Ectodermal cell (in vitro differentiated cells): ENCODE measurements at regions not wholly inside any gene's neighbourhood (a gene's known extent, or its start where the extent isn't known, plus 50 kb on each side); places are given as distances from the start of the nearest gene placed in this dataset.

Experiments
- H3K27ac ChIP-seq: 2 replicates; pipeline ENCODE4 v1.7.0; 2013; ENCODE audit warnings: mild to moderate bottlenecking, low read depth, low read length; ENCODE audit not compliant: insufficient read depth, poor library complexity, severe bottlenecking
- H3K27me3 ChIP-seq: 2 replicates; pipeline ENCODE4 v1.7.0; 2013; ENCODE audit warnings: mild to moderate bottlenecking, low read length; ENCODE audit not compliant: insufficient read depth, control insufficient read depth, poor library complexity, severe bottlenecking
- H3K36me3 ChIP-seq: one replicate; pipeline ENCODE4 v1.7.0; 2013; ENCODE audit warnings: low read length; ENCODE audit not compliant: control insufficient read depth, insufficient read depth
- H3K4me1 ChIP-seq: one replicate; pipeline ENCODE4 v1.7.0; 2013; ENCODE audit warnings: low read length; ENCODE audit not compliant: control insufficient read depth, insufficient read depth
- H3K4me3 ChIP-seq: 2 replicates; pipeline ENCODE4 v1.7.0; 2013; ENCODE audit warnings: low read depth, low read length, control low read depth; ENCODE audit not compliant: insufficient read depth
- H3K9me3 ChIP-seq: 2 replicates; pipeline ENCODE4 v1.7.0; 2013; ENCODE audit warnings: mild to moderate bottlenecking, low read length, moderate library complexity; ENCODE audit not compliant: control insufficient read depth
- WGBS, 2 experiments: methylation state at CpG; one replicate each; pipeline ENCODE4 v1.1.7; 2013; ENCODE audit warnings: missing lambda C conversion rate in 2 of 2; 5-methylcytosine and 5-hydroxymethylcytosine counted together

GRCh38 chr2:198753101-198753500 is 704.6 kb downstream of the SATB2 start:
- Histone ChIP-seq H3K4me3 (no peak overlapping the region), H3K4me1 (no peaks in the 10 kb centered on the region), H3K9me3 (no peaks in the 10 kb centered on the region), H3K27ac (no peak overlapping the region), H3K27me3 (no peaks in the 10 kb centered on the region), H3K36me3 (no peaks in the 10 kb centered on the region)
- WGBS, 2 experiments, result 89 to 90% methylated on average over 2 of the region's 3 CpGs

- no peaks in the 10 kb centered on the region for H3K27me3 ChIP-seq
- H3K4me3 ChIP-seq, result no peak overlapping the region
- no peak overlapping the region for H3K27ac ChIP-seq
- H3K9me3 ChIP-seq, result no peaks in the 10 kb centered on the region
- no peaks in the 10 kb centered on the region for H3K36me3 ChIP-seq
- 100% methylated on average over 1 of the region's 2 CpGs; no CpG with 5 or more reads in 1 of the 2 experiments for WGBS, 2 experiments
- no peaks in the 10 kb centered on the region for H3K4me1 ChIP-seq
Observed at GRCh38 chr2:198749364-198749763, 708.4 kb downstream of the SATB2 start.

DNA sequence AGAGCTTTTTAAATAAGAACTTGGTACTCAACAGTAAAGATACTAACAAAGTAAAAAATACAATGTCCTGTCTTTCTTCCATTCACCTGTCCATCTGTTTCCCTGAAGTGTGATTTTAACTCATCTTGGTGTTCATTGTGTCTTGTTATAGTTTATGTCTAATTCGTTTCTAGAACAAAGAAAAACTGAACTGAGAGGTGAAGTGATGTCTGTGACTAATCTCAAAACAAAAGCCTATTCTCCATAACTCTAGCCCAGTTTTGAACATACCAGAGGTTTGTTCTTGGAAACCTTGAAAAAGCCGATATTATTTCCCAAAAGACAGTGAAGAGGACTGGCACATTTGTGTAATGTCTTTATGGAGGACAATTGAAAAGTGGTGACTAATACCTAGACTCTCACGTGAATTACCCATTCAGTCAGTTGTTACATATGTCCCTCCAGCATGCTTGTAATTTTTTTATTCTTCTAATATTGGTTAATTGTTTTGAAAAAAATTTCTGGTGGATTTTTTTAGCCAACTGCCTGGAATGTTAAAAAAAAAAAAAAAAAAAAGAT is 725.8 kb downstream of the SATB2 start:
- Histone ChIP-seq H3K9me3 (no peaks in the 10 kb centered on the region), H3K36me3 (no peaks in the 10 kb centered on the region), H3K4me3 (no peak overlapping the region), H3K27me3 (no peaks in the 10 kb centered on the region), H3K4me1 (no peaks in the 10 kb centered on the region), H3K27ac (no peak overlapping the region)
- 85 to 100% methylated on average over 2 of the region's 3 CpGs for WGBS, 2 experiments

- H3K27ac ChIP-seq, result no peak overlapping the region
- H3K36me3 ChIP-seq, result no peaks in the 10 kb centered on the region
- no peaks in the 10 kb centered on the region for H3K4me1 ChIP-seq
- no peaks in the 10 kb centered on the region for H3K9me3 ChIP-seq
- H3K4me3 ChIP-seq, result no peak overlapping the region
- no peaks in the 10 kb centered on the region for H3K27me3 ChIP-seq
- WGBS, 2 experiments, result 61 to 85% methylated on average over 2 to 3 of the region's 3 CpGs
Observed at GRCh38 chr2:198720266-198720665, 737.5 kb downstream of the SATB2 start.

DNA sequence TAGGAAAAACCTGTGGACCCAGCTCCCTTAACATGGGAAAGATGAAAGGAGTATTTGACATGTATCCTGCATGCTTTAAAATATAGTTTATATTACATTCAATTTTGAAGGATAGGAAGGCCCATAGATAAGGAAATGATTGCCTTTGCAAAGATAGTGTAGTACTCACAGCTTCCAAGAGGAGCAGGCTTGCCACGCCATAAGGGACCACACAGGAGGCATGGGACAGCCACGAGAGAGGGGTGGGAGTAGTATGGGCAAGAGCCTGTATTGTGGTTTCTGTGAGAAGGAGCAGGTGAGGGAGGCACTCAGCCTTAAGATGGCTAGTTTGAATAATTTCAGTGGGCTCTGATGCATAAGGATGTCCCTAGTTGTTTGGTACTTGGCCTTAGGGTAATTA is 740.3 kb downstream of the SATB2 start:
- no peaks in the 10 kb centered on the region for H3K27me3 ChIP-seq

GRCh38 chr2:198715302-198715835 is 742.4 kb downstream of the SATB2 start:
- H3K4me1 ChIP-seq, result no peaks in the 10 kb centered on the region

More for the DNA sequence above, 740.3 kb downstream of the SATB2 start:
- Histone ChIP-seq H3K36me3 (no peaks in the 10 kb centered on the region), H3K4me3 (no peak overlapping the region), H3K9me3 (no peaks in the 10 kb centered on the region), H3K27ac (no peak overlapping the region), H3K4me1 (no peaks in the 10 kb centered on the region)
- WGBS, 2 experiments, result 90 to 91% methylated on average over 2 of the region's 2 CpGs

GRCh38 chr2:198712485-198712884 is 745.3 kb downstream of the SATB2 start:
- Histone ChIP-seq H3K27ac (no peak overlapping the region), H3K9me3 (no peaks in the 10 kb centered on the region), H3K4me1 (no peaks in the 10 kb centered on the region), H3K27me3 (no peaks in the 10 kb centered on the region), H3K4me3 (no peak overlapping the region), H3K36me3 (no peaks in the 10 kb centered on the region)
- 67 to 68% methylated on average over 4 of the region's 4 CpGs for WGBS, 2 experiments

More at GRCh38 chr2:198715302-198715835, 742.4 kb downstream of the SATB2 start:
- WGBS, 2 experiments, result 95 to 97% methylated on average over 3 of the region's 3 CpGs
- no peaks in the 10 kb centered on the region for H3K27me3 ChIP-seq
- H3K9me3 ChIP-seq, result no peaks in the 10 kb centered on the region
- H3K36me3 ChIP-seq, result no peaks in the 10 kb centered on the region
- no peak overlapping the region for H3K27ac ChIP-seq
- H3K4me3 ChIP-seq, result no peak overlapping the region

GRCh38 chr2:198711484-198711883 is 746.3 kb downstream of the SATB2 start:
- H3K9me3 ChIP-seq, result no peaks in the 10 kb centered on the region
- no peaks in the 10 kb centered on the region for H3K27me3 ChIP-seq
- no peaks in the 10 kb centered on the region for H3K4me1 ChIP-seq
- no peak overlapping the region for H3K4me3 ChIP-seq
- no peak overlapping the region for H3K27ac ChIP-seq
- no peaks in the 10 kb centered on the region for H3K36me3 ChIP-seq

GRCh38 chr2:198710562-198710961 is 747.2 kb downstream of the SATB2 start:
- Histone ChIP-seq H3K27ac (no peak overlapping the region), H3K9me3 (no peaks in the 10 kb centered on the region), H3K4me3 (no peak overlapping the region), H3K4me1 (no peaks in the 10 kb centered on the region), H3K27me3 (no peaks in the 10 kb centered on the region), H3K36me3 (no peaks in the 10 kb centered on the region)
- 93 to 100% methylated on average over 1 of the region's 1 CpG for WGBS, 2 experiments

GRCh38 chr2:198706476-198707082 is 751.2 kb downstream of the SATB2 start:
- no peaks in the 10 kb centered on the region for H3K4me1 ChIP-seq
- 91 to 100% methylated on average over 1 of the region's 1 CpG for WGBS, 2 experiments
- H3K4me3 ChIP-seq, result no peak overlapping the region
- no peaks in the 10 kb centered on the region for H3K9me3 ChIP-seq
- no peak overlapping the region for H3K27ac ChIP-seq
- no peaks in the 10 kb centered on the region for H3K27me3 ChIP-seq
- no peaks in the 10 kb centered on the region for H3K36me3 ChIP-seq
